ENCODE measurements at regions not wholly inside any gene's neighbourhood (a gene's known extent, or its start where the extent isn't known, plus 50 kb on each side); places are given as distances from the start of the nearest gene placed in this dataset.

- TF ChIP-seq CTCF (conservative IDR thresholded peaks at IDR 0.05 in 1 of 2, IDR thresholded peaks at IDR 0.05 in 1 of 2; ENCODE audit: extremely low read depth in 1 of 2, insufficient read depth in 1 of 2, low read depth in 1 of 2, low read length in 2 of 2) (no peak), EZH2 (IDR thresholded peaks at IDR 0.05; ENCODE audit: borderline replicate concordance, low read length) (no peak)
Observed at GRCh38 chr18:4908328-4908727, 288.7 kb downstream of the AKAIN1 start.
